GM12873 (cell line): ENCODE measurements at regions not wholly inside any gene's neighbourhood (a gene's known extent, or its start where the extent isn't known, plus 50 kb on each side); places are given as distances from the start of the nearest gene placed in this dataset.

ENCODE experiments used
- CTCF ChIP-seq: IDR thresholded peaks from 2 replicates; pipeline ENCODE4 v1.5.1; 2012; ENCODE audit warnings: low read depth, mild to moderate bottlenecking, moderate library complexity, low read length, control low read depth; ENCODE audit not compliant: insufficient read depth; ENCODE audit errors: missing control alignments

GRCh38 chr1:184319879-184320278 lies 67.0 kb upstream of the C1orf21 start:
- no peak for TF ChIP-seq CTCF

- no peak for TF ChIP-seq CTCF
These were observed 64.6 kb upstream of the C1orf21 start for GRCh38 chr1:184322253-184322652.

GRCh38 chr1:184324972-184325371 lies 61.9 kb upstream of the C1orf21 start:
- no peak for TF ChIP-seq CTCF

- no peak for TF ChIP-seq CTCF
These were observed 60.6 kb upstream of the C1orf21 start for GRCh38 chr1:184326278-184326677.

- no peak for TF ChIP-seq CTCF
These were observed 57.4 kb upstream of the C1orf21 start for GRCh38 chr1:184329245-184329953.

- TF ChIP-seq CTCF, result no peak
These were observed 56.6 kb upstream of the C1orf21 start for GRCh38 chr1:184329962-184330868.

GRCh38 chr1:184330875-184331274 lies 56.0 kb upstream of the C1orf21 start:
- TF ChIP-seq CTCF, result no peak
